ENCODE measurements at regions not wholly inside any gene's neighbourhood (a gene's known extent, or its start where the extent isn't known, plus 50 kb on each side); places are given as distances from the start of the nearest gene placed in this dataset.

- TF ChIP-seq TCF7 (IDR thresholded peaks at IDR 0.05; ENCODE audit: low read depth) (no peak), CHD4 (IDR thresholded peaks at IDR 0.05; ENCODE audit: borderline replicate concordance, low read length) (no peak), ZBTB33 (CRISPR knock-in tag; IDR thresholded peaks at IDR 0.05) (no peak), CTCF (CRISPR knock-in tag; IDR thresholded peaks at IDR 0.05) (no peak), POLR2A (IDR thresholded peaks at IDR 0.05; ENCODE audit: insufficient read depth in 1 of 2, low read depth in 2 of 2, low read length in 2 of 2) (no peak), EZH2 (conservative IDR thresholded peaks at IDR 0.05; ENCODE audit: low read depth, low read length) (no peak), ZNF556 (CRISPR knock-in tag; IDR thresholded peaks at IDR 0.05; ENCODE audit: borderline replicate concordance) (no peak), FOXK2 (IDR thresholded peaks at IDR 0.05) (no peak), HCFC1 (IDR thresholded peaks at IDR 0.05; ENCODE audit: low read depth, low read length) (no peak), ZNF232 (CRISPR knock-in tag; IDR thresholded peaks at IDR 0.05; ENCODE audit: borderline replicate concordance) (no peak), TSC22D2 (CRISPR knock-in tag; IDR thresholded peaks at IDR 0.05; ENCODE audit: borderline replicate concordance) (no peak)
- TF ChIP-seq, protein P1, sequence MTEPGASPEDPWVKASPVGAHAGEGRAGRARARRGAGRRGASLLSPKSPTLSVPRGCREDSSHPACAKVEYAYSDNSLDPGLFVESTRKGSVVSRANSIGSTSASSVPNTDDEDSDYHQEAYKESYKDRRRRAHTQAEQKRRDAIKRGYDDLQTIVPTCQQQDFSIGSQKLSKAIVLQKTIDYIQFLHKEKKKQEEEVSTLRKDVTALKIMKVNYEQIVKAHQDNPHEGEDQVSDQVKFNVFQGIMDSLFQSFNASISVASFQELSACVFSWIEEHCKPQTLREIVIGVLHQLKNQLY (CRISPR knock-in tag; IDR thresholded peaks at IDR 0.05): no peak
- TF ChIP-seq, protein P2, sequence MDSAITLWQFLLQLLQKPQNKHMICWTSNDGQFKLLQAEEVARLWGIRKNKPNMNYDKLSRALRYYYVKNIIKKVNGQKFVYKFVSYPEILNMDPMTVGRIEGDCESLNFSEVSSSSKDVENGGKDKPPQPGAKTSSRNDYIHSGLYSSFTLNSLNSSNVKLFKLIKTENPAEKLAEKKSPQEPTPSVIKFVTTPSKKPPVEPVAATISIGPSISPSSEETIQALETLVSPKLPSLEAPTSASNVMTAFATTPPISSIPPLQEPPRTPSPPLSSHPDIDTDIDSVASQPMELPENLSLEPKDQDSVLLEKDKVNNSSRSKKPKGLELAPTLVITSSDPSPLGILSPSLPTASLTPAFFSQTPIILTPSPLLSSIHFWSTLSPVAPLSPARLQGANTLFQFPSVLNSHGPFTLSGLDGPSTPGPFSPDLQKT (CRISPR knock-in tag; IDR thresholded peaks at IDR 0.05; ENCODE audit: borderline replicate concordance): no peak
- TF ChIP-seq, protein P3, sequence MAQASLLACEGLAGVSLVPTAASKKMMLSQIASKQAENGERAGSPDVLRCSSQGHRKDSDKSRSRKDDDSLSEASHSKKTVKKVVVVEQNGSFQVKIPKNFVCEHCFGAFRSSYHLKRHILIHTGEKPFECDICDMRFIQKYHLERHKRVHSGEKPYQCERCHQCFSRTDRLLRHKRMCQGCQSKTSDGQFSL (CRISPR knock-in tag; IDR thresholded peaks at IDR 0.05): no peak
These were observed 50.5 kb upstream of the SSTR4 start for GRCh38 chr20:22984606-22985005.

Measured in HepG2 (cell line).